HG03064 (cell line): ENCODE measurements at regions not wholly inside any gene's neighbourhood (a gene's known extent, or its start where the extent isn't known, plus 50 kb on each side); places are given as distances from the start of the nearest gene placed in this dataset.

Experiments used
- ATAC-seq: cut with Tn5 transposase; IDR thresholded peaks from one replicate; pipeline ENCODE4 v1.9.1; 2021; ENCODE audit warnings: low read depth; ENCODE audit not compliant: unreplicated experiment

DNA sequence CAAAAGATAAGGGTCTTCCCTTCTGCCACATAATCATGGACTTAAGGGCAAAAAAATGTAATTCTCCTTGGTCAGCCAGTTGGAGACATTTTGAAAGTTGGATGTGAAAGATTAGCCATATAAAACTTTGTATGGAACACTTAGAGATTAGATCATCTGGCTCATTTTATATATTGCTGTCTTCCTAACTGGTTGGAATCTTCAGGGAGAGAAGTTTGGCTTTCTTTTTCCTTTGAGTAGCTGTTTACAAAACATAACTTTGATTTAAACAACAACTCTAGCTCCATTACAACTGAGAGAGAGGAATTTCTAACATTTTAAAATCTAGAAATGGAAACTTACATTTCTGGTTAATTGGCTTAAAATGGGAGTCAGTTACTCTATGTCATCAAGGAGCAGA, 132.7 kb downstream of the RDH14 start:
- ATAC-seq, result no peak

DNA sequence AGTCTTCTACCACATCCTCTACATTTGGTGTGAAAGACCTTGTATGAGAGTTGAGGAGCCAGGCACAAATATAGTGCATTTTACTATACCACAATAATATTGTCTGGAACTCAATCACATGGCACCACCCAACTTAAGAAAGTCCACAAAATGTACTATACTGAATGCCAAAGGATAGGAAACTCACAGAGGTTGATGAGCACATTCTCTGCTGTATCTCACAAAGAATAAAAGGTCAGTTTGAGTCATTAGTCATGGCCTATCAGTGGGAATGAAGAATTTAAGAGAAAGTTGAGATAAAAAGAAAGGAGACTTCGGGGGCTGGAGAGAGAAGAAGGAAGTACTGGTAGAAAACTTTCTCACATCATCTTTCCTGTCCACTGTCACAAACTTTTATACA, 134.3 kb downstream of the RDH14 start:
- ATAC-seq, result no peak

DNA sequence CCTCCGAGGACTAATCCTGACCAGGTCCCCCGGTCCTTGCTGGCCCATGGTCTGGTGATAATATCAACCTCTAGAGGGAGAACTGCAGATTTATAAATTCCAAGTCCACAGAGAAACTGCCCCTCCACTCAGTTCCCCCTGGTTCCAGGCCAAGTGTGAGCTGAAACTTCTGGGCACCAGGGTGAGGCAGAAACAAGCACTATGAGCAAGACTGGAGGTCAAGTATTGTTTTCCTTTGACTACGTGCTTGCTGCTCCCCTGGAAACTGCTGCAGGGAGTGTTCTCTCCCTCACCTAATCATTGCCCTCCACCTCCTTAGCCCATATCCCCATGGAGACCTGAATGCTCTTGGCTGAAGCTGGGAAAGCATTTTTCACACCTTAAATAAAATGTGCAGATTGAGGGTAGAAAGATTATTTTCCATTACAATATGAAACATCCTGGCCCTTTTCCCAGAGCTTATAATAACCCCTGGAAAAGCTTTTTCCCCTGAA, 135.2 kb downstream of the RDH14 start:
- ATAC-seq, result no peak

DNA sequence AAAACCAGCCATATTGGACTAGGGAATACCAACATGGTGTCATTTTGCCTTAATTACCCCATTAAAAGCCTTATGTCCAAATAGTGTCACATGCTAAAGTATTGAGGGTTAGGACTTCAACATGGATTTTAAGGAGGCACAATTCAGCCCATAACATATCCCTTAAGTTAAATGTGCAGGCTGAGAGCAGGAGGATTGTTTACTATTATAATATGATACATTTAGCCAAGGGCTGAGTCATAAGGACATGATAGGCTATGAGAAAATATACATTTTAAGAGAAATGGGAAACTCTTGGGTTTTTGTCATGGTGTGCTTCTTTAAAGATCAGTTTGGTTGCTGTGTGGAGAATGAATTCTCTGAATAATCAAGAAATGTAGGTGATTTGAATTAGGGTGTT, 136.8 kb downstream of the RDH14 start:
- no peak for ATAC-seq

DNA sequence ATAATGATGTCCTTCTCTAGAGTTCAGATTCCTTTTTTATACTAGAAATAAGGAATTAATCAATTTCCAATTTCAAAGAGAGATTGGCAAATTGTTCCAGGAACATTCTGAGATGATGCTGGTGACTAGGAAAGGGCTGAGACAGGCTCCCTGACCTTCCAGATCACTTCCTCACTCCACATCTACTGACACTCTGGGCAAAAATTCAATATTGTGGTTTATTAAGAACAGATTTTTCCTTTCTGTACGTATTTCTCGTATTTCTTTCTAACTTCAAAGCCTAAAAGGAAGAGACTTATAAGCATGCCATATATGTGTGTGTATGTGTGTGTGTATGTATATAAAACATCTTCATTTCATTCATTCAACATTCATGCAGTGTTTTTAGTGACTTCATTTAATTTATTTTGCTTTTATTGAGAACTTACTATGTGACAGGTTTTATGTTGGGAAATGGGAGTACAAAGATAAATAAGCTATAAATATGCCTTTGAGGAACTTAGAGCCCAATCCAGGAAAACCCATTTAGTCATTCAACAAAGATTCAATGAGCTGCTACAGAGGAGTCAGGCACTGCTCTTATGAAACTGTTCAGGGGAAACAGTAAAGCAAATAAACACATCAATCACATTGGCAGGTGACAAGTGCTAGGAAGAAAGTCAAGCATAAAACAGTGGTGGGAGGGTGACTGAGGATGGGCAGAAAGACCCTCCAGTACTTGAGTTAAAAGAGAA, 137.9 kb downstream of the RDH14 start:
- no peak for ATAC-seq

DNA sequence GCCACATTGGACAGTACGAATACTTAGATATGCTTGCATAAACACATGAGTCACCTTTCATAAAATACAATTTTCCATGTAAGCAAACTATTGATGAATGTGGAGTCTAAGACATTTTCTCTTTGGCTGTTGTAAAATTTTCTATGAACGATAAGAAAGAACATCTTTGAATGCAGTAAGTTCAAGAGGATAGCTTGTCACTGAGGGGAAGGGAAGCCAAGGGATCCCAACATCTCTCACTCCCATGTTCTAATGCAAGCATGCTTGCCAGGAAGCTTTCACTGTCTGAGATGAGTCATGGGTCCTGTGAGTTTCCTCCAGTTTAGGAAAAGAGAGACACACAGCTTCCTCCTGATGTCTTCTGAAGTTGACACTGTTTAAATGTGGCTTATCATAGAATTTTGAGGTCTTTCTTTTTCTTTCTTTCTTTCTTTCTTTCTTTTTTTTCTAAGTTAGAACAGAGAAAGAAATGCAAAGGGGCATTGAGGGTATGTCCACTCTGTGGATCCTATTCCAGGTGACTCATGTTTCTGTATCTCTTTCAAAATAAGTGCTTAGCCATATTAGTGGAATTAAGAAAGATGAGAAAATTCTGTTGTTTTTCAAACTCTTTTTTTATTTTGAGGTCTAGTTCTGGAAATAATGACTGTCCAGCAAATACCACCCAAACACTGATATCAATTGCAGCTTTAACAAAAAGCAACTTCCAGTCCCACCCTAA, 146.6 kb downstream of the RDH14 start:
- no peak for ATAC-seq

DNA sequence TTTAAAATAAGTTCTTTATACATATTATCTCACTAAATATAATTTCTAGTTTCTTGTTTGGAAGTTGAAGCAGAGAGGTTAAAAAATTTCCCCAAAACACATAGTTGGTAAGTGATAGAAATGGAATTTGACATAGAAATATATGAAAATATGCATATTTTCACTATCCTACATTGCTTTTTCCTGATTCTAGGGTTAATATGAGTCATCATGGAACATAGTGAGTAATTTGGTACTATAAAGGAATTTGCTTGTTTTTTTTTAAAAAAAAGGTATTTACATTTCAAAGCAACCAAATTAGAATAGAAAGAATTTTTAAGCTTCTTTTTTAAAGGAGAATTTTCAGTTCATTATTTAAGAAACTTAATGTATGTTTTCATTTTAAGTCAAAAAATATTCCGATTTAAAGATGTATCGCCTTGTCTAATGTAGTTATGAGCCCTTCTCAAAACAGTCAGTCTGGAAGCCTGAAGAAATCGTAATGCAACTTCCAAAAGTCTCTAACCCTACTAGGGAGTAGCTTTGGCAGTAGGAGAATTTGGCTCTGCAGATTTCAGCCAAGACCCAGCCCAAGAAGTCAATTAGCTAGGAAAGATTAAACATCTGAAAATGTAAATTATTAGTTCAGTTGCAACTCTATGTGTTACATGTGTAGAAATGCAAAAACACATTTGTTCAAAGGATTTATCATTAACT, 147.3 kb downstream of the RDH14 start:
- ATAC-seq, result no peak

DNA sequence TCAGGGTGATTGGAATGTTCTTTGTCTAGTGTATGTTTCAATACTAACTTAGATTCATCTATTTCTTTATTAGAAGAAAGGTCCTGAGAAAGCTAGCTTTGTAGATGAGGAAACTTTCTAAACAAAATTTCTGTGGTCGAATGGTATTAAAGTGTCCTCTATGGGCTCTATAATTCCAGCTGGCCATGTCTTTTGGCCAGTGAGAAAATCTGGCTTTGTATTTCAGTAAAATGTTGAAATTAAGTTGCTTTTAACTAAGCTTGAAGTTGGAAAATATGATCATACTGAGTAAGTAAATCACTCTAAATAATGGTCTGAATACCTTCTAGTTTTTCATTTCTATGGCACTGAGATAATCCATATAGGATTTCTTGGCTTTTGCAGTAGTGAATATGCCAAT, 148.8 kb downstream of the RDH14 start:
- no peak for ATAC-seq

DNA sequence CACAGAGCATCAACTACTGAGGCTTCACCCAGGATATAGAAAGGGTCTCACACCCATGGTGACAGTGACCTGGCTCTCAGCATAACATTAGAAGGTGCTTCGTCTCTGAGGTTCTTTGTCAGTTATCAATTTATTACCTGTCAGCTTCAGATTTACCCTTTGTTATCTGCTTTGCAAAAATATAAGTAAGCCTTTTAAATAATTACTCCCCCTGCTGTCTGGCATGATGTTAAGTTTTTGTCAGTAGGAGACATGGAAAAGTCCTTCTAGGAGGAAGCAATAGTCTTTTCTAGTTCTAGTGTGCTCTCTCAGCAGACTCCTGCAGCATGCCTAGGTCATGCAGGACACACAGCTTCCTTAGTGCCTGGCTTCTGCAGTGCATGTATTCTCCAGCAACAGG, 149.9 kb downstream of the RDH14 start:
- no peak for ATAC-seq

DNA sequence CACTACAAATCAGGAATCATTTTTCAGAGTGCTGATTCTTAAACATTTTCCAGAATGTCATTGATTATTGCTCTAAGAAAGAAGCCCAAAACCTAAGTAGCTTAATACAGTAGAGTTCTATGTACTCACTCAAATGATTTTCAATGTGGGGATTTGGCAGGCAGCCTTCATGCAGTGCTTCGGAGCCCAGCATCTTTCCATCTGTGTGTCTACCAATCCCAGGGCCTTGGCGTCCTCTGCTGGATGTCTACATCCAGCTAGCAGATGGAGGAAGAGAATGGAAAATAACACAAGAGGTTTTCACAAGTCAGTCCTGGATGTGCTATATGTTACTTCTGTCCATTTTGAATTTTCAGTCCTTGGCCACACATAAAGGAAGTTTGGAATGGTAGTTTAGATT, 151.8 kb downstream of the RDH14 start:
- ATAC-seq, result no peak

DNA sequence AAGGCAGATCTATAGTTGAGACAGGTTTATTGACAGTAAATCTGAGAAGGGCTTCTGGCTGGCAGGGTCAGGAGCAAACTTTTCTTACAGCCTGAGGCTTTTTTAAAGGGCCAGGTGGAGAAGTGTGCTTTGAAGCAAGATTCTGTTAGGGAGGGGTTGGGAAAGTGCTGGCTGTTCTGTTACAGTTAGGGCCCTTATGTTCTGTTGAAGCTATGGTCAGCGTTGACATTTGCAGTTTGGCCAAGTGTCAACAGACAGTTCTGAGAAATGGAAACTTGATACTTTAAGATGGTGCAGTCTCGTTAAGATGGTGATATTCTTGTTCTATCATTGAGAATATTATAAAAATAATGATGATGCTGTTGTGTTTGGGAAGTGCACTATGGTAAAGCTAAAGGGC, 154.2 kb downstream of the RDH14 start:
- no peak for ATAC-seq

DNA sequence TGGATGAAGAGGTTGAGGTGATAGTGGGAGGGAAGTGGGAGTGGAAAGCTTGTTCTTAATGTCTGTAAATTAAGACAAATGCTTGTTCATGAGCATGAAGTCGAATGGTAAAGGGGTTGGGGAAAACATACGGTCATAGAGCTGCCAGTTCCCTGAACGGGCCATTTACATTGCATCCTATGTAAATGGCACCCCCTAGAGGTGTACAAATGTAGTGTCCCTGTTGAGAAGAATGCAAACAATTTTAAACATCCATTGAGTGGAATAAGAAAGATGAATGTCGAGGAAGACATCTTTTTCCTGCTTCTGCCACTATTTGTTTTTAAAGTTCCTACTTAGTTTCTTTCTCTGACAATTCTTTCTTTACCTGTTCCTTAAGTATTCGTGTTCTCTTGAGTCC, 155.7 kb downstream of the RDH14 start:
- ATAC-seq, result no peak

DNA sequence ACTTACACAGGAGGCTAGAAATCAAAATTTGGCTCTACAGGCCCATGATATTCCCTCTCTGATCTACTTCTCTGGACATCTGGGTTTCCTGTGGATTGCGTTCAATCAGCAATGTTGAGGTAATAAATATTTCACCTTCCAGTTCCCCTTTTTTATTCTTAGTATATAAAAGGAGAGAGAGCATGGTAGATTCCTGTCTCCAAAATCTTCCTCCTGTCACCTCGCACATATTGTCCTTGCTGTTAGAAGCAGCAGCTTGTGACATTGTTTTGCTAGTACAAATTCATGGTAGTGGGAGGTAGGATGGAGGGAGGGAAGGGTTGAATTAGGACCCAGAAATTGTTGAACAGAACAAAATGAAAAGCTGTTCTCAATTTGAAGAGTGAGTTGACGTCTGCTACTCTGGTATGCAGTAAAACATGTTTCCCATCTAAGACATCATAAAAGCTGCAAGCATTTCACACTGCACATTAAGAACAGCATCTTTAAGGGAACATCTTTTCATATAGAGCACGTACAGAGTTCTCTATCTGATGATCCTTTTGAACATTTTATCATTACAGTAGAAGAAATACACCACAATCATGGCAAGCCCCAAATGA, 156.4 kb downstream of the RDH14 start:
- ATAC-seq, result no peak

DNA sequence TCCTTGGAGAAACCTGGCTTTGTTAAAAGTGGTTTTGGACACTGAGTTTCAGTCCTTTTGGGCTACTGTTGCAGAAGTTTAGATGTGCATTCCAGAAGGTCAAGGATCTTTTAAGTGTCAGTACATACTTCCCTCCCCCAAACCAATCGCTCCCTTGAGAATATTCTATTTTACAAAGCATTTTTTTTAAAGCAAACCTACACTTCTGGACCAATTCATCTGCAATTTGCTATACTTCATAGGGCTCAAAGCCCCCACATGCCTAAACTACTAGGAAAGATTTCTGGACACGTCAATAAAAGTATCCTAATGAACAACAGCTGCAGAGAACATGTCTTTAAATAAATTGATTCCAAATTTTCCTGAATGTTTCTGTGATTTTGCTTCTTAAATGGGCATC, 157.6 kb downstream of the RDH14 start:
- ATAC-seq, result no peak

DNA sequence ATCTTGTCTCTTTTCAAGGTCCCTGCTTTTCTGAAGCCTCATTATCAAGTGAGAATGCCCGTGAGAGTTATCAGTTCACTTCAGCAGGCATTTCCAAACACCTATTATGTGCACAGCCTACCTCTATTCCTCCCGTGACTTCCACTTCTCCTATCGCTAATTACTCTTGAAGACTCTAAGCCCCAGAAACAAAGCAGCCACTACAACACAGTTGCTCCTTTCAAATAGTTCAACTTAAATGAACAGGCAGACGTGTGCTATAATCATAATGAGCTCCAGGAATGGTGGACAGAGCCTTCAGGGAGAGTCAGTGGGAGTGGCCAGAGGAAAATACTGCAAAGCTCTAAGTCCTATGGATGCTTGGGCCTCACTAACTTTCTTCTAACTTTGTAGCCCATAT, 159.0 kb downstream of the RDH14 start:
- ATAC-seq, result no peak

DNA sequence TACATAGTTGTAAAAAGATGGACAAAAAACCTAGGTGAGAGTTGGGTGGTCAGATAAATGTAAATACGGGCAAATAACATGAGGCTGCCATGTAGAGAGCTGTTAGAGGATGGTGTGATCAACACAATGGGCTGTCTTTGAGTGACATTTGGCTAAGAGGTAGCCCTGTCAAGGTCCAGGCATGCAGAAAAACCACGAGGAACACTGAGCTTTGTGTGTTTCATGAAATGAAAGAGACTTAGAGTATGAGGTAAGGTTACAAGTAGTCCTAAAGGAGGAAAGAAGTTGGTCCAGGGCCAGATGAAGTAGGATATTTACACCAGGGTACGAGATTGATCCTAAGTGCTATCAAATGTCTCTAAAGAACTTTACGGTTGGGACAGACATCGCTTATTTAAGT, 160.9 kb downstream of the RDH14 start:
- ATAC-seq, result no peak

DNA sequence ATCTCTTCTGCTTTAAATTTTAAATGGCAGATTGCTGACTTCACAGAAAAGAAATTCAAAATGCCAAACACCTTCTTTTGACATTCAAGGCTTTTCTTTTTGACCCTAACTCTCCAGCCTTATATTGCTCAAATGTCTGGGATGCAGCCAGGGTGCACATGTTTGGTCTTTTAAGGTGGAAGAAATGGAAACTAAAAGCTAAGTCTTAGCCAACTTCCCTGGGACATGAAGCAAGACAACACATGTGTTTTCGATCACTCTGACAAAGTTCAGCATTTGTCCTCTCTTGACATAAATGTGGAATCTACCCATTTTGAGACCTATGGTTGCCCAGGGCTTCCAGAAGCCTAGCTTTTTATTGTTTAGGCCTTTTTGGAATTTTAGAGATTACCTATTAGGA, 161.6 kb downstream of the RDH14 start:
- ATAC-seq, result no peak

DNA sequence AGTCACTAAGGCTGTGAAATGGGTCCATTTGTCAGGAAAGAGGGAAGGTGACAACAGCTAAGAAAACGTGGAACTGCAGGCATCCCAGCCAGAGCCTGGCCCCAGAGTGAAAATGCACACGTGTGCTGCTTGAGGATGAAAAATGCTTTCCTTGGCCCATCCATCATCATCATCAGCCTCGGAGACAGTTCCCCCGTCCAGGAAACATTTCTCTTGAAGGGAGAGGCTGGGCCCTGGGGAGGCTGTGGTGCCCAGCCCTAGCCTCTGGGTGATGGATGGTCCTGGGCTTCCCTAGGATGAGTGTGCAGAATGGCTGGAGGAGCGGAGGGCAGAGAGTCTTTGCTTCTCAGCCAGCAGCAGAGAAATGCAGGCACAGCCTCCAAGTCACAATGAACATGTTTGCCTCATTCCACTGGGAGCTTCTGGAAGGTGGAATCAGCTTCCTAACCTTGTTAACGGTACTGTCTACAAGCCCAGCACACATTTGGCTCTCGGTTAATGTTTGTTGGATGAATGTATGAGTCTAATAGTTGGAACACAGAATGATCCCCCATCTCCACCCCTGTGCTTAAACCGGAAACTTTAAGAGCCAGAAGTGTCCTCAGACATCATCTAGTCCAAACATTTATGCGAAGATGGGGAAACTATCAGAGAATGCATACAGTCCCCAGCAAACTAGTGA, 164.0 kb downstream of the RDH14 start:
- ATAC-seq, result no peak

DNA sequence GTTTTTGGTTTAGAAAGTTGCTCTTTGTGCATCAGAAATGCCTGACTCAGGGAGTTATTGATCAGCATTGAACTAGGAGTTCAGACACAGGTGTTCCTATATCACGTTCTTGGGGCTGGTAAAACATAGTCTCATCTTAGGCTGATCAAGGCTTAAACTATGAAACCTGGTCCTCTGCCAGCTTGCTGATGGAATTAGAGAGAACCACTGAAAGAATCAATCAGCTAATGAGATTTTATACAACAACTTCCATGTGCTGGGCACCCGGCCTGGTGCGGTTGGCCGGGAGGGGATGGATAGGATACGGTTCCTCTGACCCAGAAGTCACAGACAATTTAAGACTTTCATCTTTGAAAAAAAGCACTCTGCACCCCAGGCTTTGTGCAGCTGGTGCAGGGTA, 164.9 kb downstream of the RDH14 start:
- ATAC-seq, result no peak

DNA sequence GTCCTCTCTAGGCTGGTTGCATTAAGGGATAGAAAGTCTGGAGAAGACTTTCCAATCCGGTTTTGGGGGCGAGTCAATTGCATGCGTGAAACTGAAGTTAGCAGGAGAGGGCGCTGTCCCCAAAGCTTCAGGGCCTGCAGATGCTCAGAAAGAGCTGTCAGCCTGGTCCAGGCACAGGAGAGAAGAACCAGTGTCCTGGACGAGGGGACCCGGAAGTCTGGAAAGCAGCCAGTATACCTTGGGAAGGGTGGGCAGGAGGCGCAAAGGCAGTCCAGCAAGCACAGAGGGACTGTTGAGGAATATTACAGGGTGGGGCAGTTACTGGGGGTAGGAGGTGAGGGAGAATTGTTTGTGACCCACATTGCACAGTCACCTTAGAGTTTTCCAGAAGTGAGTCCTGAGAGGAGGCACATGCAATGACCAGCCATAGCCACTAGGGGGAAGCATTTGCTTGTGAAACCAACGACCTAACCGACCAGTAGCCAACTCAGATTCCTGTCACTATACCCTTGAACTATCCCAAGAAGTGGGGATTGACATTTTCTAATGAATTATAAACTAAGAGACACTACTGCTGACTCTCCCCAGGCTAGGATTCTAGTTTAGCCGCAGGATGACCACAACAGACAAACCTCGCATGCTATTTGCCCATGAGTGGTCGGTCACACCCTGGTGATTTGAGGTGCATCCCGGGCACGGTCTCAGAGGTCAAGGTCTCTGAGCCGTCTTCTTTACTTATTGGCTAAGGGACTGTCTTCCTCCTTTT, 172.8 kb downstream of the RDH14 start:
- peak; percentile 86 for ATAC-seq
